A673 (cell line): ENCODE measurements at regions not wholly inside any gene's neighbourhood (a gene's known extent, or its start where the extent isn't known, plus 50 kb on each side); places are given as distances from the start of the nearest gene placed in this dataset.

Experiments used
- BruUV-seq: library from RNA; stranded (reverse); fragments of 400-500 nt; replicated peaks from 2 replicates; lab custom pipeline; 2021; lab: Mats Ljungman, UMichigan
- CTCF ChIA-PET: fragments of 300-600 bp; sonication (Branson Sonifier 250); formaldehyde crosslinking; loops from one replicate; lab custom pipeline; 2022; ENCODE audit warnings: antibody characterized with exemption; lab: Charles Lee
- POLR2A ChIA-PET: fragments of 300-600 bp; sonication (Branson Sonifier 250); formaldehyde crosslinking; loops from one replicate; lab custom pipeline; 2022; ENCODE audit warnings: antibody characterized with exemption; ENCODE audit not compliant: low non-redundant PET; lab: Charles Lee
- DNase-seq: peaks from one replicate; pipeline ENCODE4 v3.0.0-alpha.2; 2015; ENCODE audit warnings: low spot score
- H3K27ac ChIP-seq: fragments of 200-600 bp; sonication (generic); 2 replicates; pipeline ENCODE4 v1.5.1; 2016; ENCODE audit warnings: mixed run types, low read depth, mild to moderate bottlenecking, mixed read lengths, antibody characterized with exemption, low read length; ENCODE audit not compliant: poor library complexity, severe bottlenecking
- H3K27me3 ChIP-seq: fragments of 200-600 bp; sonication (generic); replicated peaks from 2 replicates; pipeline ENCODE4 v1.6.1; 2017; ENCODE audit warnings: mixed run types, low read depth, mild to moderate bottlenecking, mixed read lengths, antibody characterized with exemption, low read length; ENCODE audit not compliant: insufficient read depth, poor library complexity
- H3K36me3 ChIP-seq: fragments of 200-600 bp; sonication (generic); 2 replicates; pipeline ENCODE4 v1.6.1; 2016; ENCODE audit warnings: mixed run types, mild to moderate bottlenecking, mixed read lengths, antibody characterized with exemption, low read length; ENCODE audit not compliant: insufficient read depth, poor library complexity, severe bottlenecking
- H3K4me1 ChIP-seq: fragments of 200-600 bp; sonication (generic); 2 replicates; pipeline ENCODE4 v1.6.1; 2017; ENCODE audit warnings: mixed run types, mild to moderate bottlenecking, mixed read lengths, antibody characterized with exemption, low read length; ENCODE audit not compliant: insufficient read depth, poor library complexity, severe bottlenecking
- H3K4me3 ChIP-seq: fragments of 200-600 bp; sonication (generic); 2 replicates; pipeline ENCODE4 v1.5.1; 2016; ENCODE audit warnings: low read depth, mixed run types, mild to moderate bottlenecking, mixed read lengths, low read length; ENCODE audit not compliant: poor library complexity, severe bottlenecking
- H3K9me3 ChIP-seq: fragments of 200-600 bp; sonication (generic); 2 replicates; pipeline ENCODE4 v1.6.1; 2016; ENCODE audit warnings: mixed run types, low read depth, mild to moderate bottlenecking, mixed read lengths, antibody characterized with exemption, low read length; ENCODE audit not compliant: poor library complexity, severe bottlenecking
- CTCF ChIP-seq: fragments of 300-800, 200-600 bp; sonication (generic); conservative IDR thresholded peaks from 2 replicates; pipeline ENCODE4 v1.5.1; 2017; ENCODE audit warnings: low read depth, mild to moderate bottlenecking, antibody characterized with exemption, low read length, moderate library complexity, mixed read lengths
- EZH2 ChIP-seq: fragments of 200-600 bp; sonication (generic); IDR thresholded peaks from 2 replicates; pipeline ENCODE4 v1.6.1; 2017; ENCODE audit warnings: borderline replicate concordance, low read depth, mild to moderate bottlenecking, mixed read lengths, antibody characterized with exemption, low read length; ENCODE audit not compliant: poor library complexity, severe bottlenecking
- intact Hi-C: fragments of 100-400 bp; cut with micrococcal nuclease; formaldehyde crosslinking; loops from one replicate; pipeline ENCODE4 v1.10.0; 2022; ENCODE audit not compliant: unreplicated experiment

- ChIA-PET POLR2A (no interaction called here), CTCF (no interaction called here)
- BruUV-seq: no TSS peak
- no peak overlapping the region for H3K27ac ChIP-seq
- no peak overlapping the region for H3K4me3 ChIP-seq
- no peak for TF ChIP-seq CTCF
- no peak for TF ChIP-seq EZH2
- no peaks in the 10 kb centered on the region for H3K36me3 ChIP-seq
- intact Hi-C loops: no loop called here
- no peak for DNase-seq
- H3K9me3 ChIP-seq: no peaks in the 10 kb centered on the region
- H3K27me3 ChIP-seq: no peaks in the 10 kb centered on the region
- H3K4me1 ChIP-seq: no peaks in the 10 kb centered on the region
These were observed 359.1 kb downstream of the SPRY1 start for GRCh38 chr4:123755655-123756054.

- ChIA-PET POLR2A (no interaction called here), CTCF (no interaction called here)
- intact Hi-C loops: loop anchor here (10.0 kb wide), 2 partner anchors 373 to 663 kb away; partner anchors contain the start of gene SPRY1
- no peak overlapping the region for H3K27ac ChIP-seq
- DNase-seq: no peak
- H3K4me3 ChIP-seq: no peak overlapping the region
- no peaks in the 10 kb centered on the region for H3K36me3 ChIP-seq
- H3K4me1 ChIP-seq: no peaks in the 10 kb centered on the region
- BruUV-seq: no TSS peak
- no peaks in the 10 kb centered on the region for H3K27me3 ChIP-seq
- no peaks in the 10 kb centered on the region for H3K9me3 ChIP-seq
- no peak for TF ChIP-seq EZH2
- no peak for TF ChIP-seq CTCF
These were observed 371.2 kb downstream of the SPRY1 start for GRCh38 chr4:123767806-123768205.

- Histone ChIP-seq H3K9me3 (no peaks in the 10 kb centered on the region), H3K36me3 (no peaks in the 10 kb centered on the region), H3K4me3 (no peak overlapping the region), H3K4me1 (no peaks in the 10 kb centered on the region), H3K27ac (no peak overlapping the region), H3K27me3 (no peaks in the 10 kb centered on the region)
- DNase-seq: no peak
- CTCF ChIA-PET: interaction anchor here (0.7 kb wide), 1 partner anchor 380 kb away, joined by 7 read pairs; no protein-coding TSS in a partner anchor
- POLR2A ChIA-PET: interaction anchor here (0.9 kb wide), 1 partner anchor 232 kb away, joined by 4 read pairs; no protein-coding TSS in a partner anchor
- intact Hi-C loops: loop anchor here (5.0 kb wide), 2 partner anchors 491 to 644 kb away; no protein-coding TSS in a partner anchor
- TF ChIP-seq CTCF (no peak), EZH2 (no peak)
- no TSS peak for BruUV-seq
These were observed 374.3 kb downstream of the SPRY1 start for GRCh38 chr4:123770884-123771283.
